HG02884 (cell line): ENCODE measurements at regions not wholly inside any gene's neighbourhood (a gene's known extent, or its start where the extent isn't known, plus 50 kb on each side); places are given as distances from the start of the nearest gene placed in this dataset.

Experiments used
- ATAC-seq: cut with Tn5 transposase; IDR thresholded peaks from one replicate; pipeline ENCODE4 v1.9.1; 2021; ENCODE audit warnings: mild to moderate bottlenecking, moderate library complexity; ENCODE audit not compliant: unreplicated experiment

GRCh38 chr6:106035655-106036054 lies 50.5 kb upstream of the PRDM1 start:
- ATAC-seq: no peak

- ATAC-seq: no peak
These were observed 52.3 kb upstream of the PRDM1 start for GRCh38 chr6:106033806-106034205.

- no peak for ATAC-seq
These were observed 58.4 kb upstream of the PRDM1 start for GRCh38 chr6:106027758-106028157.

GRCh38 chr6:106026748-106027715 lies 59.1 kb upstream of the PRDM1 start:
- ATAC-seq: no peak

- ATAC-seq: no peak
These were observed 60.5 kb upstream of the PRDM1 start for GRCh38 chr6:106025655-106026054.

GRCh38 chr6:106022801-106023200 lies 63.3 kb upstream of the PRDM1 start:
- ATAC-seq: no peak

GRCh38 chr6:106017454-106017853 lies 68.7 kb upstream of the PRDM1 start:
- ATAC-seq: no peak

- ATAC-seq: no peak
These were observed 71.2 kb upstream of the PRDM1 start for GRCh38 chr6:106014955-106015354.

GRCh38 chr6:106011476-106011875 lies 74.7 kb upstream of the PRDM1 start:
- no peak for ATAC-seq

- no peak for ATAC-seq
These were observed 80.2 kb upstream of the PRDM1 start for GRCh38 chr6:106005954-106006353.

GRCh38 chr6:106005013-106005412 lies 81.1 kb upstream of the PRDM1 start:
- ATAC-seq: no peak

- ATAC-seq: no peak
These were observed 82.7 kb upstream of the PRDM1 start for GRCh38 chr6:106003268-106003987.

GRCh38 chr6:106002005-106002404 lies 84.1 kb upstream of the PRDM1 start:
- ATAC-seq: no peak

- ATAC-seq: no peak
These were observed 85.2 kb upstream of the PRDM1 start for GRCh38 chr6:106000935-106001334.

- ATAC-seq: no peak
These were observed 88.7 kb upstream of the PRDM1 start for GRCh38 chr6:105997482-105997881.

- no peak for ATAC-seq
These were observed 90.7 kb upstream of the PRDM1 start for GRCh38 chr6:105995391-105995865.

GRCh38 chr6:105994591-105995390 lies 91.3 kb upstream of the PRDM1 start:
- ATAC-seq: no peak

GRCh38 chr6:105994118-105994590 lies 92.0 kb upstream of the PRDM1 start:
- no peak for ATAC-seq

GRCh38 chr6:105993341-105994117 lies 92.6 kb upstream of the PRDM1 start:
- ATAC-seq: no peak

GRCh38 chr6:105992315-105992961 lies 93.7 kb upstream of the PRDM1 start:
- ATAC-seq: peak; percentile 89
